HepG2 (cell line): ENCODE measurements at regions not wholly inside any gene's neighbourhood (a gene's known extent, or its start where the extent isn't known, plus 50 kb on each side); places are given as distances from the start of the nearest gene placed in this dataset.
A peak's percentile ranks its signal among the peaks of the same experiment; 100 is the strongest.

Source experiments
- CCAR2 ChIP-seq: fragments of 200-400 bp; formaldehyde crosslinking; optimal IDR thresholded peaks from 2 replicates; pipeline ENCODE3; 2018; ENCODE audit warnings: low read depth, mild to moderate bottlenecking, low read length, moderate library complexity
- DMAP1 ChIP-seq: IDR thresholded peaks from 2 replicates; pipeline ENCODE4 v1.6.1; 2016
- GTF3A ChIP-seq: sonication (generic); formaldehyde crosslinking; conservative IDR thresholded peaks from 2 replicates; pipeline ENCODE4 v1.4.0; 2020; ENCODE audit warnings: mild to moderate bottlenecking, missing genetic modification reagents
- KDM5B ChIP-seq: sonication (generic); formaldehyde crosslinking; IDR thresholded peaks from 2 replicates; pipeline ENCODE4 v1.4.0; 2020; ENCODE audit warnings: missing genetic modification reagents, mild to moderate bottlenecking, borderline replicate concordance
- MXD4 ChIP-seq: IDR thresholded peaks from 2 replicates; pipeline ENCODE4 v1.6.1; 2016; ENCODE audit warnings: mild to moderate bottlenecking, missing biosample characterization, missing genetic modification reagents
- NR1H2 ChIP-seq: sonication (generic); formaldehyde crosslinking; IDR thresholded peaks from 2 replicates; pipeline ENCODE4 v1.8.1; 2022; ENCODE audit warnings: low read depth, missing genetic modification reagents, borderline replicate concordance
- PRPF4 ChIP-seq: fragments of 200-400 bp; formaldehyde crosslinking; IDR thresholded peaks from 2 replicates; pipeline ENCODE4 v1.6.1; 2016; ENCODE audit warnings: low read length, low read depth; ENCODE audit not compliant: poor library complexity, severe bottlenecking
- SP1 ChIP-seq, 2 experiments: fragments of 450-650 bp in 1 of 2; sonication (generic) in 1 of 2; formaldehyde crosslinking in 1 of 2; IDR thresholded peaks; 2 replicates each; pipeline versions ENCODE4 v1.4.0 to v1.6.1; 2016 to 2020; ENCODE audit warnings: missing genetic modification reagents in 1 of 2
- ZNF564 ChIP-seq: sonication (generic); formaldehyde crosslinking; IDR thresholded peaks from 2 replicates; pipeline ENCODE4 v1.8.1; 2023; ENCODE audit warnings: mild to moderate bottlenecking, missing genetic modification reagents
- TF ChIP-seq, protein P1 (sequence below): sonication (generic); formaldehyde crosslinking; conservative IDR thresholded peaks from 2 replicates; pipeline ENCODE4 v1.8.0; 2022; ENCODE audit warnings: low read depth, missing genetic modification reagents
- TF ChIP-seq, protein P2 (sequence below): sonication (generic); formaldehyde crosslinking; IDR thresholded peaks from 2 replicates; pipeline ENCODE4 v1.4.0; 2020; ENCODE audit warnings: mild to moderate bottlenecking, missing genetic modification reagents
- TF ChIP-seq, protein P3 (sequence below), 2 experiments: IDR thresholded peaks; 2 replicates each; pipeline ENCODE4 v1.6.1; 2011 to 2012; ENCODE audit warnings: low read length in 2 of 2, borderline replicate concordance in 1 of 2, low read depth in 1 of 2, mild to moderate bottlenecking in 1 of 2, moderate library complexity in 1 of 2
- TF ChIP-seq, protein P4 (sequence below): sonication (generic); formaldehyde crosslinking; IDR thresholded peaks from 2 replicates; pipeline ENCODE4 v1.4.0; 2020; ENCODE audit warnings: missing genetic modification reagents

DNA sequence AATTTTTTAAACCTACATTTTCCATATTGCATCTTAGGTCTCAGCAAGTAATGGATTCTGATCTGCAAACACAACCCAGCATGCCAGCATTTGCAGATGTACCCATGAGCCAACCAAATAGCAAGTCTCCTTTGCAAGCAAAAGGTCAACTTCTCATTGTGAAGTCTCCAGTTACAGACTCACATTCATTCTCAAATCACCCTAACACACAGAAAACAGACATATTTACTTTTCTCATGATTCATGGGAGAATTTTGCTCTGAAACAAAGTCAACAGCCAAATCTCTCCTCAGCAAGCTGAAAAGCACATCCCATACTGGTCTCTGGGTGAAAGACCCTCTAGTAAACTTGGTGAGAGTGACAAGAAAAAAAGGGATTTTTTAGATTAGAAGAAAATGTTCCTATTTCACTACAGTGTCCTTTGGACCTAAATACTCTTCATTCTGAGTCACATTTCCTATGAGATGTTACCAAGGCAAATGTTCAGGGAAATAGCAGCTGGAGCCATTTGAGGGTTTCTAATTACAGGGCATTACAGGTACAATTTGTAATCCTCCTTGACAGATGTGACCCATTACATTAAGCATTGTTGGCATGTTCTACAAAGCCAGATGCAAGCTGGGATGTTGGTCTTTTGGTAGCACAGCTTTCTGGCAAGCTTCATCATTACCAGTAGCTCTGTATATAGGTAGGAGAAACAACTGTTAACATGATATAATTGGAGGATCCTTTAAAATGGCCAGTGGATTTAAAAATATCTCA lies 383.3 kb downstream of the SMARCA1 start (continued):
- TF ChIP-seq, protein P1, sequence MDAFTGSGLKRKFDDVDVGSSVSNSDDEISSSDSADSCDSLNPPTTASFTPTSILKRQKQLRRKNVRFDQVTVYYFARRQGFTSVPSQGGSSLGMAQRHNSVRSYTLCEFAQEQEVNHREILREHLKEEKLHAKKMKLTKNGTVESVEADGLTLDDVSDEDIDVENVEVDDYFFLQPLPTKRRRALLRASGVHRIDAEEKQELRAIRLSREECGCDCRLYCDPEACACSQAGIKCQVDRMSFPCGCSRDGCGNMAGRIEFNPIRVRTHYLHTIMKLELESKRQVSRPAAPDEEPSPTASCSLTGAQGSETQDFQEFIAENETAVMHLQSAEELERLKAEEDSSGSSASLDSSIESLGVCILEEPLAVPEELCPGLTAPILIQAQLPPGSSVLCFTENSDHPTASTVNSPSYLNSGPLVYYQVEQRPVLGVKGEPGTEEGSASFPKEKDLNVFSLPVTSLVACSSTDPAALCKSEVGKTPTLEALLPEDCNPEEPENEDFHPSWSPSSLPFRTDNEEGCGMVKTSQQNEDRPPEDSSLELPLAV (CRISPR knock-in tag): no peak
- TF ChIP-seq, protein P2, sequence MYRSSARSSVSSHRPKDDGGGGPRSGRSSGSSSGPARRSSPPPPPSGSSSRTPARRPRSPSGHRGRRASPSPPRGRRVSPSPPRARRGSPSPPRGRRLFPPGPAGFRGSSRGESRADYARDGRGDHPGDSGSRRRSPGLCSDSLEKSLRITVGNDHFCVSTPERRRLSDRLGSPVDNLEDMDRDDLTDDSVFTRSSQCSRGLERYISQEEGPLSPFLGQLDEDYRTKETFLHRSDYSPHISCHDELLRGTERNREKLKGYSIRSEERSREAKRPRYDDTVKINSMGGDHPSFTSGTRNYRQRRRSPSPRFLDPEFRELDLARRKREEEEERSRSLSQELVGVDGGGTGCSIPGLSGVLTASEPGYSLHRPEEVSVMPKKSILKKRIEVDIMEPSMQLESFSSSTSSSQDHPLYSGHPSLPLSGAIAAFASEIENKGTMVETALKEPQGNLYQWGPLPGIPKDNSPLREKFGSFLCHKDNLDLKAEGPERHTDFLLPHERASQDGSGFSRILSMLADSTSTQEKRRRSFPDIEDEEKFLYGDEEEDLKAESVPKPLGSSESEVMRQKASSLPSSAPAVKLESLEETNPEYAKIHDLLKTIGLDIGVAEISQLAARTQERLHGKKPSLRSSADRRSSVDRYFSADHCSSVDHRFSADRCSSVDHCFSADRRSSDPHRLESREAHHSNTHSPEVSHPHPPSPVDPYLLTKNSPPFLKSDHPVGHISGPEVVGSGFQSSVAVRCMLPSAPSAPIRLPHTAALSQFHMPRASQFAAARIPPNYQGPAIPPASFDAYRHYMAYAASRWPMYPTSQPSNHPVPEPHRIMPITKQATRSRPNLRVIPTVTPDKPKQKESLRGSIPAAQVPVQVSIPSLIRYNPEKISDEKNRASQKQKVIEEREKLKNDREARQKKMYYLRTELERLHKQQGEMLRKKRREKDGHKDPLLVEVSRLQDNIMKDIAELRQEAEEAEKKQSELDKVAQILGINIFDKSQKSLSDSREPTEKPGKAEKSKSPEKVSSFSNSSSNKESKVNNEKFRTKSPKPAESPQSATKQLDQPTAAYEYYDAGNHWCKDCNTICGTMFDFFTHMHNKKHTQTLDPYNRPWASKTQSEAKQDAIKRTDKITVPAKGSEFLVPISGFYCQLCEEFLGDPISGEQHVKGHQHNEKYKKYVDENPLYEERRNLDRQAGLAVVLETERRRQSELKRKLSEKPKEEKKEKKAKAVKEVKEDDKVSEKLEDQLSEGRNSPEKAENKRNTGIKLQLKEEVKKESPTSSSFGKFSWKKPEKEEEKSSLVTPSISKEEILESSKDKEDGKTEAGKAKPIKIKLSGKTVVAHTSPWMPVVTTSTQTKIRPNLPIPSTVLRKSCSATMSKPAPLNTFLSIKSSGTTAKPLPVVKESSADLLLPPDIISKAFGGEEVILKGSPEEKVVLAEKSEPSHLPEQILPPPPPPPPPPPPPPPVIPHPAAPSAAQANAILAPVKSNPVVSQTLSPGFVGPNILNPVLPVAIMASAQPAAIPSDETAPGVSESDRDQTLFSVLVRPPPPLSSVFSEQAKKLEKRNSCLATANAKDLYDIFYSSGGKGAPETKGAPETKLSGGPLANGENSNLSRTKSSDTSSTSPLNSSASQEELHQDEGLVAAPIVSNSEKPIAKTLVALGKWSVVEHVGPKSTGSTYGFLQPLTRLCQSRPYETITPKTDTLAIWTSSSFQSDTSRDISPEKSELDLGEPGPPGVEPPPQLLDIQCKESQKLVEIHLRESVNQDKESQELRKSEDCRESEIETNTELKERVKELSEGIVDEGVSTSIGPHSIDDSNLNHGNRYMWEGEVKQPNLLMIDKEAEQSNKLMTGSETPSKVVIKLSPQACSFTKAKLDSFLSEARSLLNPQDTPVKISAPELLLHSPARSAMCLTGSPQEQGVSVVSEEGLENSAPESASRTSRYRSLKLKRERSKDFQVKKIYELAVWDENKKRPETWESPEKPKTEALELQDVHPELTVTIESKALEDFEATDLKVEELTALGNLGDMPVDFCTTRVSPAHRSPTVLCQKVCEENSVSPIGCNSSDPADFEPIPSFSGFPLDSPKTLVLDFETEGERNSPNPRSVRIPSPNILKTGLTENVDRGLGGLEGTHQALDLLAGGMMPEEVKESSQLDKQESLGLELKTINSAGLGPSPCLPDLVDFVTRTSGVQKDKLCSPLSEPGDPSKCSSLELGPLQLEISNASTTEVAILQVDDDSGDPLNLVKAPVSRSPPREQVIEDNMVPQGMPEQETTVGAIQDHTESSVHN (CRISPR knock-in tag): no peak
- no peak for TF ChIP-seq SP1 (IDR thresholded peaks at IDR 0.05)
- TF ChIP-seq SP1 (CRISPR knock-in tag; IDR thresholded peaks at IDR 0.05): no peak
- no peak for TF ChIP-seq ZNF564 (CRISPR knock-in tag)
- TF ChIP-seq CCAR2: no peak
- no peak for TF ChIP-seq KDM5B (CRISPR knock-in tag)
- no peak for TF ChIP-seq GTF3A (CRISPR knock-in tag)
- TF ChIP-seq NR1H2 (CRISPR knock-in tag): no peak
- TF ChIP-seq, protein P3, sequence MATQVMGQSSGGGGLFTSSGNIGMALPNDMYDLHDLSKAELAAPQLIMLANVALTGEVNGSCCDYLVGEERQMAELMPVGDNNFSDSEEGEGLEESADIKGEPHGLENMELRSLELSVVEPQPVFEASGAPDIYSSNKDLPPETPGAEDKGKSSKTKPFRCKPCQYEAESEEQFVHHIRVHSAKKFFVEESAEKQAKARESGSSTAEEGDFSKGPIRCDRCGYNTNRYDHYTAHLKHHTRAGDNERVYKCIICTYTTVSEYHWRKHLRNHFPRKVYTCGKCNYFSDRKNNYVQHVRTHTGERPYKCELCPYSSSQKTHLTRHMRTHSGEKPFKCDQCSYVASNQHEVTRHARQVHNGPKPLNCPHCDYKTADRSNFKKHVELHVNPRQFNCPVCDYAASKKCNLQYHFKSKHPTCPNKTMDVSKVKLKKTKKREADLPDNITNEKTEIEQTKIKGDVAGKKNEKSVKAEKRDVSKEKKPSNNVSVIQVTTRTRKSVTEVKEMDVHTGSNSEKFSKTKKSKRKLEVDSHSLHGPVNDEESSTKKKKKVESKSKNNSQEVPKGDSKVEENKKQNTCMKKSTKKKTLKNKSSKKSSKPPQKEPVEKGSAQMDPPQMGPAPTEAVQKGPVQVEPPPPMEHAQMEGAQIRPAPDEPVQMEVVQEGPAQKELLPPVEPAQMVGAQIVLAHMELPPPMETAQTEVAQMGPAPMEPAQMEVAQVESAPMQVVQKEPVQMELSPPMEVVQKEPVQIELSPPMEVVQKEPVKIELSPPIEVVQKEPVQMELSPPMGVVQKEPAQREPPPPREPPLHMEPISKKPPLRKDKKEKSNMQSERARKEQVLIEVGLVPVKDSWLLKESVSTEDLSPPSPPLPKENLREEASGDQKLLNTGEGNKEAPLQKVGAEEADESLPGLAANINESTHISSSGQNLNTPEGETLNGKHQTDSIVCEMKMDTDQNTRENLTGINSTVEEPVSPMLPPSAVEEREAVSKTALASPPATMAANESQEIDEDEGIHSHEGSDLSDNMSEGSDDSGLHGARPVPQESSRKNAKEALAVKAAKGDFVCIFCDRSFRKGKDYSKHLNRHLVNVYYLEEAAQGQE (IDR thresholded peaks at IDR 0.05; ENCODE audit: borderline replicate concordance in 1 of 2, low read depth in 1 of 2, low read length in 2 of 2): no peak
- TF ChIP-seq MXD4: no peak
- TF ChIP-seq, protein P4, sequence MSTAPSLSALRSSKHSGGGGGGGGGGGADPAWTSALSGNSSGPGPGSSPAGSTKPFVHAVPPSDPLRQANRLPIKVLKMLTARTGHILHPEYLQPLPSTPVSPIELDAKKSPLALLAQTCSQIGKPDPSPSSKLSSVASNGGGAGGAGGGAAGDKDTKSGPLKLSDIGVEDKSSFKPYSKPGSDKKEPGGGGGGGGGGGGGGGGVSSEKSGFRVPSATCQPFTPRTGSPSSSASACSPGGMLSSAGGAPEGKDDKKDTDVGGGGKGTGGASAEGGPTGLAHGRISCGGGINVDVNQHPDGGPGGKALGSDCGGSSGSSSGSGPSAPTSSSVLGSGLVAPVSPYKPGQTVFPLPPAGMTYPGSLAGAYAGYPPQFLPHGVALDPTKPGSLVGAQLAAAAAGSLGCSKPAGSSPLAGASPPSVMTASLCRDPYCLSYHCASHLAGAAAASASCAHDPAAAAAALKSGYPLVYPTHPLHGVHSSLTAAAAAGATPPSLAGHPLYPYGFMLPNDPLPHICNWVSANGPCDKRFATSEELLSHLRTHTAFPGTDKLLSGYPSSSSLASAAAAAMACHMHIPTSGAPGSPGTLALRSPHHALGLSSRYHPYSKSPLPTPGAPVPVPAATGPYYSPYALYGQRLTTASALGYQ (CRISPR knock-in tag): peak; percentile 55; the same call in 1 of the 2 replicates
- no peak for TF ChIP-seq DMAP1 (CRISPR knock-in tag)
- no peak for TF ChIP-seq PRPF4
